ENCODE measurements at regions not wholly inside any gene's neighbourhood (a gene's known extent, or its start where the extent isn't known, plus 50 kb on each side); places are given as distances from the start of the nearest gene placed in this dataset.
"Not testable (repeated sequence)": the region's sequence is repeated elsewhere in the genome, so short reads cannot be mapped to it uniquely, and the experiment has no call there.

- Histone ChIP-seq H3K36me3 (no peaks in the 10 kb centered on the region), H3K9me3 (peaks cover 12% of the 10 kb centered on the region), H3K4me1 (no peaks in the 10 kb centered on the region), H3K4me3 (no peak overlapping the region), H3K27ac (no peak overlapping the region), H3K27me3 (ENCODE audit: low read depth) (no peaks in the 10 kb centered on the region)
- ATAC-seq (no peak), DNase-seq (no peak)
- intact Hi-C loops (cut with DNase I), result no loop called here
- no peak for TF ChIP-seq CTCF (IDR thresholded peaks at IDR 0.05)
Observed at GRCh38 chr6:74720923-74721322, 484.9 kb downstream of the COL12A1 start.

GRCh38 chr6:74717591-74717990 lies 488.3 kb downstream of the COL12A1 start:
- no peak for DNase-seq
- H3K4me3 ChIP-seq, result no peak overlapping the region
- H3K27ac ChIP-seq, result no peak overlapping the region
- no peaks in the 10 kb centered on the region for H3K27me3 ChIP-seq (ENCODE audit: low read depth)
- no peaks in the 10 kb centered on the region for H3K36me3 ChIP-seq
- H3K9me3 ChIP-seq, result peaks cover 12% of the 10 kb centered on the region
- TF ChIP-seq CTCF (IDR thresholded peaks at IDR 0.05), result no peak
- intact Hi-C loops (cut with DNase I), result no loop called here
- no peaks in the 10 kb centered on the region for H3K4me1 ChIP-seq
- ATAC-seq, result no peak

- no peak overlapping the region for H3K4me3 ChIP-seq
- DNase-seq, result no peak
- intact Hi-C loops (cut with DNase I), result no loop called here
- no peak overlapping the region for H3K27ac ChIP-seq
- H3K9me3 ChIP-seq, result peaks cover 12% of the 10 kb centered on the region
- no peaks in the 10 kb centered on the region for H3K36me3 ChIP-seq
- H3K27me3 ChIP-seq (ENCODE audit: low read depth), result no peaks in the 10 kb centered on the region
- H3K4me1 ChIP-seq, result no peaks in the 10 kb centered on the region
- no peak for TF ChIP-seq CTCF (IDR thresholded peaks at IDR 0.05)
- no peak for ATAC-seq
Observed at GRCh38 chr6:74715355-74716085, 490.3 kb downstream of the COL12A1 start.

- peaks cover 12% of the 10 kb centered on the region for H3K9me3 ChIP-seq
- intact Hi-C loops (cut with DNase I), result no loop called here
- no peaks in the 10 kb centered on the region for H3K36me3 ChIP-seq
- DNase-seq, result no peak
- no peaks in the 10 kb centered on the region for H3K27me3 ChIP-seq (ENCODE audit: low read depth)
- no peaks in the 10 kb centered on the region for H3K4me1 ChIP-seq
- no peak overlapping the region for H3K27ac ChIP-seq
- ATAC-seq, result no peak
- no peak overlapping the region for H3K4me3 ChIP-seq
- no peak for TF ChIP-seq CTCF (IDR thresholded peaks at IDR 0.05)
Observed at GRCh38 chr6:74713941-74714340, 491.9 kb downstream of the COL12A1 start.

GRCh38 chr6:74705451-74705850 lies 500.4 kb downstream of the COL12A1 start:
- no peaks in the 10 kb centered on the region for H3K36me3 ChIP-seq
- no peak overlapping the region for H3K4me3 ChIP-seq
- no peaks in the 10 kb centered on the region for H3K4me1 ChIP-seq
- no peaks in the 10 kb centered on the region for H3K9me3 ChIP-seq
- H3K27ac ChIP-seq, result no peak overlapping the region
- no peak for ATAC-seq
- DNase-seq, result no peak
- TF ChIP-seq CTCF (IDR thresholded peaks at IDR 0.05), result no peak
- no peaks in the 10 kb centered on the region for H3K27me3 ChIP-seq (ENCODE audit: low read depth)
- intact Hi-C loops (cut with DNase I), result no loop called here

- intact Hi-C loops (cut with DNase I); DNase-seq; H3K36me3 ChIP-seq; H3K4me3 ChIP-seq; H3K27ac ChIP-seq; H3K4me1 ChIP-seq; H3K9me3 ChIP-seq; H3K27me3 ChIP-seq (ENCODE audit: low read depth); ATAC-seq: not testable (repeated sequence)
Observed at GRCh38 chr6:74704540-74704939, 501.3 kb downstream of the COL12A1 start.
